ENCODE measurements at regions not wholly inside any gene's neighbourhood (a gene's known extent, or its start where the extent isn't known, plus 50 kb on each side); places are given as distances from the start of the nearest gene placed in this dataset.
"Not testable (repeated sequence)": the region's sequence is repeated elsewhere in the genome, so short reads cannot be mapped to it uniquely, and the experiment has no call there.

GRCh38 chr9:124149992-124150391 is 107.8 kb upstream of the NEK6 start:
- DNase-seq (ENCODE audit: low spot score): no peak
- H3K4me3 ChIP-seq: no peak overlapping the region
- no peak overlapping the region for H3K27ac ChIP-seq
- no peak for TF ChIP-seq CTCF (IDR thresholded peaks at IDR 0.05)

GRCh38 chr9:124163760-124164255 is 93.9 kb upstream of the NEK6 start:
- no peak for TF ChIP-seq CTCF (IDR thresholded peaks at IDR 0.05)
- peak overlapping the region in 1 of 2 donors; percentile 38 for H3K27ac ChIP-seq

GRCh38 chr9:124164811-124165210 is 92.9 kb upstream of the NEK6 start:
- no peak overlapping the region for H3K4me3 ChIP-seq
- peak; percentile 75 for DNase-seq (ENCODE audit: low spot score)
- H3K27ac ChIP-seq: peak overlapping the region in 1 of 2 donors; percentile 38
- no peak for TF ChIP-seq CTCF (IDR thresholded peaks at IDR 0.05)

More at GRCh38 chr9:124163760-124164255, 93.9 kb upstream of the NEK6 start:
- DNase-seq (ENCODE audit: low spot score): no peak
- no peak overlapping the region for H3K4me3 ChIP-seq

GRCh38 chr9:124174433-124174832 is 83.3 kb upstream of the NEK6 start:
- H3K4me3 ChIP-seq: no peak overlapping the region
- no peak for DNase-seq (ENCODE audit: low spot score)
- no peak overlapping the region for H3K27ac ChIP-seq
- TF ChIP-seq CTCF (IDR thresholded peaks at IDR 0.05): no peak

GRCh38 chr9:124177522-124177921 is 80.2 kb upstream of the NEK6 start:
- not testable (repeated sequence) for DNase-seq (ENCODE audit: low spot score); H3K27ac ChIP-seq; H3K4me3 ChIP-seq

- DNase-seq (ENCODE audit: low spot score): no peak
- no peak for TF ChIP-seq CTCF (IDR thresholded peaks at IDR 0.05)
- Histone ChIP-seq H3K27ac (no peak overlapping the region), H3K4me3 (no peak overlapping the region)
Observed at GRCh38 chr9:124179196-124180071, 78.3 kb upstream of the NEK6 start.

GRCh38 chr9:124180557-124180956 is 77.2 kb upstream of the NEK6 start:
- Histone ChIP-seq H3K4me3 (no peak overlapping the region), H3K27ac (no peak overlapping the region)
- TF ChIP-seq CTCF (IDR thresholded peaks at IDR 0.05): no peak
- no peak for DNase-seq (ENCODE audit: low spot score)
